Ishikawa (cell line): ENCODE measurements at regions not wholly inside any gene's neighbourhood (a gene's known extent, or its start where the extent isn't known, plus 50 kb on each side); places are given as distances from the start of the nearest gene placed in this dataset.

ENCODE experiments used
- CEBPB ChIP-seq: IDR thresholded peaks from 2 replicates; pipeline ENCODE4 v1.6.1; 2012
- CREB1 ChIP-seq: IDR thresholded peaks from 2 replicates; pipeline ENCODE4 v1.6.1; 2012; ENCODE audit warnings: low read depth
- EGR1 ChIP-seq: IDR thresholded peaks from 2 replicates; pipeline ENCODE4 v1.6.1; 2012
- EP300 ChIP-seq: IDR thresholded peaks from 2 replicates; pipeline ENCODE4 v1.6.1; 2012; ENCODE audit warnings: borderline replicate concordance
- FOXM1 ChIP-seq: IDR thresholded peaks from 2 replicates; pipeline ENCODE4 v1.6.1; 2012; ENCODE audit warnings: low read depth, borderline replicate concordance
- MAX ChIP-seq: IDR thresholded peaks from 2 replicates; pipeline ENCODE4 v1.6.1; 2012
- NFIC ChIP-seq: IDR thresholded peaks from 2 replicates; pipeline ENCODE4 v1.6.1; 2012
- RAD21 ChIP-seq: IDR thresholded peaks from 2 replicates; pipeline ENCODE4 v1.6.1; 2012; ENCODE audit warnings: low read depth
- REST ChIP-seq: IDR thresholded peaks from 2 replicates; pipeline ENCODE4 v1.6.1; 2012; ENCODE audit warnings: low read depth, mild to moderate bottlenecking
- TAF1 ChIP-seq: IDR thresholded peaks from 2 replicates; pipeline ENCODE4 v1.6.1; 2012; ENCODE audit warnings: low read depth, mild to moderate bottlenecking
- TCF12 ChIP-seq: IDR thresholded peaks from 2 replicates; pipeline ENCODE4 v1.6.1; 2012; ENCODE audit warnings: low read depth
- TEAD4 ChIP-seq: IDR thresholded peaks from 2 replicates; pipeline ENCODE4 v1.6.1; 2012
- USF1 ChIP-seq: IDR thresholded peaks from 2 replicates; pipeline ENCODE4 v1.6.1; 2012
- YY1 ChIP-seq: IDR thresholded peaks from 2 replicates; pipeline ENCODE4 v1.6.1; 2012; ENCODE audit warnings: low read depth
- ZBTB7A ChIP-seq: IDR thresholded peaks from 2 replicates; pipeline ENCODE4 v1.6.1; 2012; ENCODE audit warnings: low read depth

GRCh38 chr14:53464376-53464775 is 311.3 kb upstream of the DDHD1 start:
- TF ChIP-seq MAX (no peak), CREB1 (no peak), REST (no peak), NFIC (no peak), YY1 (no peak), TAF1 (no peak), TEAD4 (no peak), EGR1 (no peak), EP300 (no peak), TCF12 (no peak), ZBTB7A (no peak), USF1 (no peak), CEBPB (no peak), FOXM1 (no peak)

GRCh38 chr14:53462931-53463778 is 310.0 kb upstream of the DDHD1 start:
- TF ChIP-seq YY1 = no peak
- TF ChIP-seq CREB1 = no peak
- TF ChIP-seq ZBTB7A = no peak

GRCh38 chr14:53461858-53462257 is 308.7 kb upstream of the DDHD1 start:
- no peak for TF ChIP-seq EP300
- no peak for TF ChIP-seq TAF1
- no peak for TF ChIP-seq CREB1
- no peak for TF ChIP-seq ZBTB7A
- TF ChIP-seq CEBPB = no peak
- no peak for TF ChIP-seq YY1
- TF ChIP-seq USF1 = no peak
- no peak for TF ChIP-seq RAD21
- no peak for TF ChIP-seq EGR1
- no peak for TF ChIP-seq REST
- no peak for TF ChIP-seq TCF12
- TF ChIP-seq TEAD4 = no peak
- no peak for TF ChIP-seq NFIC

- no peak for TF ChIP-seq NFIC
- no peak for TF ChIP-seq MAX
- no peak for TF ChIP-seq RAD21
- TF ChIP-seq TAF1 = no peak
- no peak for TF ChIP-seq CREB1
- no peak for TF ChIP-seq EGR1
- TF ChIP-seq EP300 = no peak
- no peak for TF ChIP-seq TEAD4
- TF ChIP-seq CEBPB = no peak
- TF ChIP-seq USF1 = no peak
- TF ChIP-seq REST = no peak
- no peak for TF ChIP-seq FOXM1
- TF ChIP-seq YY1 = no peak
- no peak for TF ChIP-seq TCF12
- no peak for TF ChIP-seq ZBTB7A
Observed at GRCh38 chr14:53460544-53460943, 307.4 kb upstream of the DDHD1 start.
